ENCODE measurements at regions not wholly inside any gene's neighbourhood (a gene's known extent, or its start where the extent isn't known, plus 50 kb on each side); places are given as distances from the start of the nearest gene placed in this dataset.

DNA sequence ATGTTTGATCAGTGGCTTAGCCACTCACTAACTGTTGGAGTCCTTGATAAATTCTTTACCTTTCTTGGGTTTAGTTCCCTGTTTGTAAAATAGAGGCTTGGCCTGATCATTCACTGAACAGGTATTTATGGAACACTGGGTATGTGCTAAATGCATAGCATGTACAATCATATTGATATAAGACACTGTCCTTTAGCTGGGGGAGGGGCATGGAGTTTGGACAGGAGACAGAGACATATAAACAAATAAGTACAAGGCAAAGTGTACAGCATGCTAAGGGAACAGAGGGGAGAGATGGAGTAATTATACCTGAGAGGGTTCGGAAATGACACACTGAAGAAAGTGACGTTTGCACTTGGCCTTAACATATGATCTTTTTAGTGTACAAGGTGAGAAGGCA, 124.3 kb upstream of the CACNA1E start:
- Histone ChIP-seq H3K4me3 (ENCODE audit: low read depth, low read length) (no peak overlapping the region), H2BK120ac (ENCODE audit: insufficient read depth, low read length, poor library complexity) (no peak overlapping the region), H3K79me2 (ENCODE audit: control insufficient read depth, insufficient read depth, low read length, poor library complexity) (no peaks in the 10 kb centered on the region), H4K12ac (ENCODE audit: low read depth, low read length) (no peak overlapping the region), H3K4me1 (ENCODE audit: control insufficient read depth in 1 of 2, insufficient read depth in 2 of 2, low read length in 2 of 2) (no peaks in the 10 kb centered on the region), H3K9me3 (ENCODE audit: insufficient read depth, low read depth, low read length) (peaks cover 2% of the 10 kb centered on the region), H3K4ac (ENCODE audit: low read depth, low read length) (no peak overlapping the region), H3K27ac (ENCODE audit: low read depth, low read length) (no peak overlapping the region), H2AFZ (ENCODE audit: insufficient read depth, low read length, poor library complexity) (no peak overlapping the region), H4K8ac (ENCODE audit: low read depth, low read length) (no peak overlapping the region), H3K36me3 (ENCODE audit: control insufficient read depth in 1 of 2, insufficient read depth in 2 of 2, low read length in 2 of 2) (no peaks in the 10 kb centered on the region), H3K9ac (ENCODE audit: low read length) (no peak overlapping the region), H2BK12ac (ENCODE audit: low read length) (no peak overlapping the region), H2AK5ac (ENCODE audit: low read length) (no peak overlapping the region), H3K79me1 (ENCODE audit: low read length) (no peaks in the 10 kb centered on the region), H4K91ac (ENCODE audit: low read depth, low read length) (no peak overlapping the region), H3K18ac (ENCODE audit: low read length) (no peak overlapping the region), H3K4me2 (ENCODE audit: low read length) (no peak overlapping the region), H3K27me3 (ENCODE audit: insufficient read depth, low read length) (no peaks in the 10 kb centered on the region), H3K23ac (ENCODE audit: low read length) (no peak overlapping the region), H2BK5ac (ENCODE audit: low read depth, low read length, poor library complexity) (no peak overlapping the region), H3K14ac (ENCODE audit: low read length) (no peak overlapping the region)
- no CpG with 5 or more reads among the region's 2 CpGs for WGBS (ENCODE audit: extremely low coverage, insufficient coverage, insufficient read length)
- DNase-seq = no peak

DNA sequence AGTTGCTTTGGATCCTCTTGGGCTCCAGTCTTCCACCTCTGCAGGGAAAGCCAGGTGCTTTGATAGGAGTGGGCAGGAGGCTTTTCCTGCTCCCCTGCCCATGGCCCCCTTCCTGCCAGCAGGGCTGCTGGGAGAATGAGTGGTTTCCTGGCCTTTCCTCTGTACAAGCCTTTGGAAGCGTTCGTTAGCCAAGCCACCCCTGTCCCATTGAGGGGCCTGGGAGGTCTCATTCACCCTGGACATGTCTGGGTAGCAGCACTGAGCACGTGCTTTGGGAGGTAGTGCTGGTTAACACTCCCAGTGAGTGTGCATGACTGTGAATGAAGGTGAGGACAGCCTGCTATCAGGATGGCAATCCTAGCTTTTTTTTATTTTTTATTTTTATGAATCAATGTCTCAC, 118.5 kb upstream of the CACNA1E start:
- Histone ChIP-seq H4K8ac (ENCODE audit: low read depth, low read length) (no peak overlapping the region), H3K4me1 (ENCODE audit: control insufficient read depth in 1 of 2, insufficient read depth in 2 of 2, low read length in 2 of 2) (no peaks in the 10 kb centered on the region), H4K12ac (ENCODE audit: low read depth, low read length) (no peak overlapping the region), H3K36me3 (ENCODE audit: control insufficient read depth in 1 of 2, insufficient read depth in 2 of 2, low read length in 2 of 2) (no peaks in the 10 kb centered on the region), H3K4me2 (ENCODE audit: low read length) (no peak overlapping the region), H2AFZ (ENCODE audit: insufficient read depth, low read length, poor library complexity) (no peak overlapping the region), H2BK5ac (ENCODE audit: low read depth, low read length, poor library complexity) (no peak overlapping the region), H2BK120ac (ENCODE audit: insufficient read depth, low read length, poor library complexity) (no peak overlapping the region), H3K9ac (ENCODE audit: low read length) (no peak overlapping the region), H3K27me3 (ENCODE audit: insufficient read depth, low read length) (no peaks in the 10 kb centered on the region), H3K4me3 (ENCODE audit: low read depth, low read length) (no peak overlapping the region), H2BK12ac (ENCODE audit: low read length) (no peak overlapping the region), H2AK5ac (ENCODE audit: low read length) (no peak overlapping the region), H3K79me2 (ENCODE audit: control insufficient read depth, insufficient read depth, low read length, poor library complexity) (no peaks in the 10 kb centered on the region), H4K91ac (ENCODE audit: low read depth, low read length) (no peak overlapping the region), H3K4ac (ENCODE audit: low read depth, low read length) (no peak overlapping the region), H3K18ac (ENCODE audit: low read length) (no peak overlapping the region), H3K27ac (ENCODE audit: low read depth, low read length) (no peak overlapping the region), H3K23ac (ENCODE audit: low read length) (peak overlapping the region; percentile 32), H3K14ac (ENCODE audit: low read length) (no peak overlapping the region), H3K79me1 (ENCODE audit: low read length) (no peaks in the 10 kb centered on the region), H3K9me3 (ENCODE audit: insufficient read depth, low read depth, low read length) (peaks cover 2% of the 10 kb centered on the region)
- no peak for DNase-seq
- no CpG with 5 or more reads among the region's 3 CpGs for WGBS (ENCODE audit: extremely low coverage, insufficient coverage, insufficient read length)

GRCh38 chr1:181366910-181367309, 116.4 kb upstream of the CACNA1E start:
- Histone ChIP-seq H3K18ac (ENCODE audit: low read length) (no peak overlapping the region), H2BK5ac (ENCODE audit: low read depth, low read length, poor library complexity) (no peak overlapping the region), H4K91ac (ENCODE audit: low read depth, low read length) (no peak overlapping the region), H3K4me2 (ENCODE audit: low read length) (no peak overlapping the region), H3K9ac (ENCODE audit: low read length) (no peak overlapping the region), H4K8ac (ENCODE audit: low read depth, low read length) (no peak overlapping the region), H2BK12ac (ENCODE audit: low read length) (no peak overlapping the region), H3K23ac (ENCODE audit: low read length) (no peak overlapping the region), H2AFZ (ENCODE audit: insufficient read depth, low read length, poor library complexity) (no peak overlapping the region), H3K4ac (ENCODE audit: low read depth, low read length) (no peak overlapping the region), H3K14ac (ENCODE audit: low read length) (no peak overlapping the region), H3K9me3 (ENCODE audit: insufficient read depth, low read depth, low read length) (peaks cover 2% of the 10 kb centered on the region), H3K79me2 (ENCODE audit: control insufficient read depth, insufficient read depth, low read length, poor library complexity) (no peaks in the 10 kb centered on the region), H3K4me1 (ENCODE audit: control insufficient read depth in 1 of 2, insufficient read depth in 2 of 2, low read length in 2 of 2) (no peaks in the 10 kb centered on the region), H2AK5ac (ENCODE audit: low read length) (no peak overlapping the region), H3K27ac (ENCODE audit: low read depth, low read length) (no peak overlapping the region), H3K36me3 (ENCODE audit: control insufficient read depth in 1 of 2, insufficient read depth in 2 of 2, low read length in 2 of 2) (no peaks in the 10 kb centered on the region), H3K4me3 (ENCODE audit: low read depth, low read length) (no peak overlapping the region), H3K27me3 (ENCODE audit: insufficient read depth, low read length) (no peaks in the 10 kb centered on the region), H2BK120ac (ENCODE audit: insufficient read depth, low read length, poor library complexity) (no peak overlapping the region), H3K79me1 (ENCODE audit: low read length) (no peaks in the 10 kb centered on the region), H4K12ac (ENCODE audit: low read depth, low read length) (no peak overlapping the region)
- no peak for DNase-seq
- no CpG with 5 or more reads among the region's 8 CpGs for WGBS (ENCODE audit: extremely low coverage, insufficient coverage, insufficient read length)

DNA sequence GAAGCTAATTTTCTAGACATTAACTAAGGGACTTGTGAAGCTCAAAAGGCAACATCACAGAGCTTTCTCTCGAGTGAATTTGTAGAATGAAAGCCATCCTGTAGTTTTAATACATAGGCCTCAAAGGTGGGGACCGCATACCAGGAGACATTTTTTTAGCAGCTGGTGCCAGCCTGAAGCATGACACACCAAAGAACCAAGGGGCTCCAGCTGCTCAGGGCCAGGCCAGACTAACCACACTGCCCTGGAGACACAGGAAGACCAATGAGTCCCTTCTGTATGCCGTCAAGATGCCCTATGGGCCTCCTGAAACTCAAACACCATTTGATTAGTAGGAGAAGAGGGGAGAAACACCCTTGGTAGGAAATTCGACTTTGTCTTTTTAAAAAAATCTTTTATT, 113.9 kb upstream of the CACNA1E start:
- no peak overlapping the region for H3K18ac ChIP-seq (ENCODE audit: low read length)
- H2BK12ac ChIP-seq (ENCODE audit: low read length) = no peak overlapping the region
- H2BK120ac ChIP-seq (ENCODE audit: insufficient read depth, low read length, poor library complexity) = no peak overlapping the region
- no peaks in the 10 kb centered on the region for H3K4me1 ChIP-seq (ENCODE audit: control insufficient read depth in 1 of 2, insufficient read depth in 2 of 2, low read length in 2 of 2)
- no peak overlapping the region for H4K91ac ChIP-seq (ENCODE audit: low read depth, low read length)
- no peak overlapping the region for H3K27ac ChIP-seq (ENCODE audit: low read depth, low read length)
- no peak overlapping the region for H4K8ac ChIP-seq (ENCODE audit: low read depth, low read length)
- no peaks in the 10 kb centered on the region for H3K79me2 ChIP-seq (ENCODE audit: control insufficient read depth, insufficient read depth, low read length, poor library complexity)
- H3K36me3 ChIP-seq (ENCODE audit: control insufficient read depth in 1 of 2, insufficient read depth in 2 of 2, low read length in 2 of 2) = no peaks in the 10 kb centered on the region
- no peaks in the 10 kb centered on the region for H3K27me3 ChIP-seq (ENCODE audit: insufficient read depth, low read length)
- no peaks in the 10 kb centered on the region for H3K9me3 ChIP-seq (ENCODE audit: insufficient read depth, low read depth, low read length)
- H3K14ac ChIP-seq (ENCODE audit: low read length) = no peak overlapping the region
- H3K4me2 ChIP-seq (ENCODE audit: low read length) = no peak overlapping the region
- no peak overlapping the region for H2AFZ ChIP-seq (ENCODE audit: insufficient read depth, low read length, poor library complexity)
- no peak for DNase-seq
- no peak overlapping the region for H3K4ac ChIP-seq (ENCODE audit: low read depth, low read length)
- no peak overlapping the region for H2BK5ac ChIP-seq (ENCODE audit: low read depth, low read length, poor library complexity)
- H3K4me3 ChIP-seq (ENCODE audit: low read depth, low read length) = no peak overlapping the region
- no peak overlapping the region for H3K9ac ChIP-seq (ENCODE audit: low read length)
- no peak overlapping the region for H4K12ac ChIP-seq (ENCODE audit: low read depth, low read length)
- H2AK5ac ChIP-seq (ENCODE audit: low read length) = no peak overlapping the region
- H3K23ac ChIP-seq (ENCODE audit: low read length) = no peak overlapping the region
- no peaks in the 10 kb centered on the region for H3K79me1 ChIP-seq (ENCODE audit: low read length)
- WGBS (ENCODE audit: extremely low coverage, insufficient coverage, insufficient read length) = no CpG with 5 or more reads among the region's 4 CpGs

Measured in trophoblast cell (in vitro differentiated cells and primary cell).